GM12875 (cell line): ENCODE measurements at regions not wholly inside any gene's neighbourhood (a gene's known extent, or its start where the extent isn't known, plus 50 kb on each side); places are given as distances from the start of the nearest gene placed in this dataset.

ENCODE experiments used
- H3K4me3 ChIP-seq: one replicate; pipeline ENCODE4 v1.5.1; 2011; ENCODE audit warnings: low read depth, low read length, control low read depth
- TF ChIP-seq, protein P1 (sequence below): IDR thresholded peaks from 2 replicates; pipeline ENCODE4 v1.5.1; 2011; ENCODE audit warnings: low read depth, mild to moderate bottlenecking, control low read depth, inconsistent platforms, low read length, moderate library complexity, borderline replicate concordance; ENCODE audit not compliant: insufficient read depth

DNA sequence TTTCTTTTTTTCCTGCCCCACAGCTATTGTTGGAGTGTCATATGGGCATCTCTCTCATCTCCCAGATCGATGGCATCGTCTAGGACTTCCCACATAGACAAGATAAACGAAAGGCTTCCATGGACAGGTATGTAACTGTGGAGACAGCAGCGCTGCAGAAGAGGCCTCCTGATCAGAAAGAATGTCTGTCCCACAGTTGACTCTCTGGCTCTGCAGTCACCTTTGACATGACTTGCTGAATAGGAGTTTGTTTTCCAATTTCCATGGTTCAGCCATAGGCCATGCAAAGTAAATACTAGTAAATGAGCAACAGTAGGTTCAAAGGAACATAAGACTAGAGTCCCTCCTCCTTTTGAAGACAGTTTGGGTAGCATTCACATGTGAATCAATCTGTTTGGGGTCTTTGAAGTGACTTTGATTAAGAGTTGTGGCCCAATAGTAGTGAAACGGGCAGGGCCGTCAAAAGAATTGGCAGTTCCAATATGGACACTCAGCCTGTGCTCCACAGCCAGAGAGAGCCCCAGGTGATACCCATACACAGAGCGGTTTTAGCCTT, 134.7 kb upstream of the IFNGR1 start:
- no peak overlapping the region for H3K4me3 ChIP-seq
- TF ChIP-seq, protein P1, sequence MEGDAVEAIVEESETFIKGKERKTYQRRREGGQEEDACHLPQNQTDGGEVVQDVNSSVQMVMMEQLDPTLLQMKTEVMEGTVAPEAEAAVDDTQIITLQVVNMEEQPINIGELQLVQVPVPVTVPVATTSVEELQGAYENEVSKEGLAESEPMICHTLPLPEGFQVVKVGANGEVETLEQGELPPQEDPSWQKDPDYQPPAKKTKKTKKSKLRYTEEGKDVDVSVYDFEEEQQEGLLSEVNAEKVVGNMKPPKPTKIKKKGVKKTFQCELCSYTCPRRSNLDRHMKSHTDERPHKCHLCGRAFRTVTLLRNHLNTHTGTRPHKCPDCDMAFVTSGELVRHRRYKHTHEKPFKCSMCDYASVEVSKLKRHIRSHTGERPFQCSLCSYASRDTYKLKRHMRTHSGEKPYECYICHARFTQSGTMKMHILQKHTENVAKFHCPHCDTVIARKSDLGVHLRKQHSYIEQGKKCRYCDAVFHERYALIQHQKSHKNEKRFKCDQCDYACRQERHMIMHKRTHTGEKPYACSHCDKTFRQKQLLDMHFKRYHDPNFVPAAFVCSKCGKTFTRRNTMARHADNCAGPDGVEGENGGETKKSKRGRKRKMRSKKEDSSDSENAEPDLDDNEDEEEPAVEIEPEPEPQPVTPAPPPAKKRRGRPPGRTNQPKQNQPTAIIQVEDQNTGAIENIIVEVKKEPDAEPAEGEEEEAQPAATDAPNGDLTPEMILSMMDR = no peak

DNA sequence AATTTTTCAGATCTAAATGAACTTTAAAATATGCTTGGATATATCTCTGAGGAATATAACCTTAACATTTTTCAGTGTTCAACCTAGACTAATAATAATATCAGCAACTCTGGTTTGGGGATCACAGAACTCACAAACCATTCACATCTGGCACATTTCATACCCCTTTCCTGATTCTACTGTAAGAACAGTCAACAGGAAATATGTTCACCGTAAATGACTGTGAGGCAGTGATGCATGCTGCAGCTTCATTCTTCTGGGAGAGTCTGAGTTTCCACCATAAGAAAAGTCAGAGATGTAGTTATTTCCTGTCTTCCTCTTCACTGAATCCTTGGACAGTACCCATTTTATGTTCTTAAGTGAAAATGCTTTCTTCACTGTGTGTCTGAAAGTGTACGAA, 134.2 kb upstream of the IFNGR1 start:
- no peak overlapping the region for H3K4me3 ChIP-seq
- TF ChIP-seq, protein P1 = no peak

DNA sequence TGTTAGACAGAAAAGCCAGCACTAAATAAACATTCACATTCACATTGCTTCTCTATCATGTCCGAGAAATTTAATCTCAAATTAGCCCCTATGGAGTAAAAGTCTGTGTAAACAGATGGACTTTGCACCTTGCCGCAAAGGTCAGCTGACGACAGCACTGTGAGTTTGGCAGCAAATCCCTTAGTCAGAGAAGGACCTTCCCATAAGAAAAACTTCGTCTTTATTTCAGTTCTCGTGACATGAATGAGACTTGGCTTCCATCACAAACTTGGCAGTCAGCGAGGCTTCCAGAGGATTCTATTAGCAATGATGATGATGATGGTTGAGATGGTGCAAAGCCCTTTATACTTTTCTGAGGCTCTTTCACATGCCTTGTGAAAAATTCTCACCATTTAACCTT, 133.7 kb upstream of the IFNGR1 start:
- TF ChIP-seq, protein P1 = no peak
- no peak overlapping the region for H3K4me3 ChIP-seq

DNA sequence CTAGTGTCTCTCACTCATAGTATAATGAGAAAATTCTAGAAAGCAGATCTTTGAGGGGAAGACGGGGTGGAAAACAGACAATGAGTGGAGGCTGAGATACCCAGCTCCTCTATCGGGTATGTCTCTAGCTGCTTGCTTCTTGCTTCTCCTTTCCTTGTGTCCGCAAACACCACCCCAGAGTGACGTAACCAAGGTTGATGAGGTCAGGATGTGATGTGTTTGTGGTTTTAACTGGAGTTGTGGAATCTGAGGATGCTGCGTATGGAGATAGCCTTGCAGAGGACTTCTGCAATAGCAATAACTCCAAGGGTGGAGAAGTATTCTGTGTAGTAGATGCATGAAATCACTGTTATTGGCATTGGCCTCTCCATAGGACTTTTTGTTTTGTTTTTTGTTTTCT, 132.7 kb upstream of the IFNGR1 start:
- no peak overlapping the region for H3K4me3 ChIP-seq
- TF ChIP-seq, protein P1 = no peak

DNA sequence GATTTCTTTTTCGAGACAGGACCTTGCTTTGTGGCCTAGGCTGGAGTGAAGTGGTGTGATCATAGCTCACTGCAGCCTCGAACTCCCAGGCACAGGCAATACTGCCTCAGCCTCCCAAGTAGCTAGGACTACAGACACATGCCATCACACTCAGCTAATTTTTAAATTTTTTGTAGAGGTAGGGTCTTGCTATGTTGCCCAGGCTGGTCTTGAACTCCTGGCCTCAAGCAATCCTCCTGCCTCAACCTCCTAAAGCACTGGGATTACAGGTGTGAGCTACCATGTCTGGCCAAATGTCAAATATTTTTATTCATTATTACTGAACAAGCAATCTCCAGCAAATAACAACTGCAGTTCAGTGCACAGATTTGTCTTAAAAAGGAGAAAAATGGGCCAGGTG, 131.7 kb upstream of the IFNGR1 start:
- H3K4me3 ChIP-seq = no peak overlapping the region
- TF ChIP-seq, protein P1 = no peak

DNA sequence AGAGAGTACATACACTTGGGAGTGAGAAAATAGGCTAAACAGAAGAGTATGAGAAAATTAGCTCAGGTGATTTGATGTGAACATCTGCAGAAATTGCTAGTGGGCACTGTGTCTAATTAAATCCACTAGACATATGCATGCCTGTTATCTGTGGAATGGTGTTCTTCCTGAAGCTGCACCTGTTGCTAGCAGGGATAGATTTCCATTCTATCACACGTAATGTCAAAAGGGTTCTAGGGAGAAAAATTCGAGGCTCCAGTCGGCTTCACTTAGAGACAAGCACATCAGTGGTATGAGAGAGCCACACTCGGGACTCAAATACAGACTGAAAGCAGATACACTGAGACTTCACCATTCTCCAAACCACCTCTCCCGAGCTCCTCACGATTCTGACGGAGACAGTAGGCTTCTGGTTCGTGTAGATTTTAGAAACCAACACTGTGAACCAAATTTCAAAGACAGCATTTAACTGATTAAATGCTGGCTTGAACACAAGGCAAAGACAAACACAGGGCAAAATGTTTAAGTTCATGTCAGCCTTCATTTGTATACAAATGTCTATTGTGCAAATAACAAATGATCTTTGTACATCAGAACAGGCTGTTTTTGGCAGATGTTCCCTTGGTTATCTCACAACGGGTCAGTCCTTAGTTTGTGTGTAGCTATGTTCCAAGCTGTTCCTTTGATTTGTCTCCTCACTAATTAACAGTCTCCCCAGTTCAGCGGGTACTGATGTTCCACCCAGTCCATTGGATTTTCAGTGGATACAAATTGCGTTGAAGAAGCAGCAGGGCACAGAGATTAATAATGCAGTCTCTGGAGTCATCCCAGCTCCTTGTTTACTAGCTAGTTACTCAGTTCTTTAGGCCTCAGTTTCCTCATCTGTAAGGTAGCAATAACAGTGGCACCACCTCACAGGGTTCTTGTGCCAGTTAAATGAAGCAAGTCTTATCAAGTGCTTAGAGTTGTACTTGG, 131.0 kb upstream of the IFNGR1 start:
- H3K4me3 ChIP-seq = no peak overlapping the region
- TF ChIP-seq, protein P1 = no peak

DNA sequence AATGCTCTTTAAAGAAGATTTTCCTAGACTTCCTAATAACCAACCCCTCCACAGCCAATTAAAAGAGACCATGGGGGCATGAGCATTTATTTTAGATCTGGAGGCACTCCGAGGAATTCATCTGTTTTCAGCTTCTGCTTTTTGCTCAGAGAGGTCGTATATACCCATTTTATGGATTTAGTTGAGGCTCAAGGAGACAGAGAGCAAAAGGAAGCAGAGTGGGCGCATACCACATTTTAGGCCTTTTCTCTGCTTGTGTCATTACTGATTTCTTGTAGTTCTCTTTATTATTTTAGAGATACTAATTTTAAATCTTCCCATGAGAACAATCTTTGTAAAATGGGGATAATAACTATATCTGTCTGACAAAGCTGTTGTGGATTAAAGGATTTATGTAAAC, 129.6 kb upstream of the IFNGR1 start:
- TF ChIP-seq, protein P1 = no peak
- no peak overlapping the region for H3K4me3 ChIP-seq
